ENCODE measurements at regions not wholly inside any gene's neighbourhood (a gene's known extent, or its start where the extent isn't known, plus 50 kb on each side); places are given as distances from the start of the nearest gene placed in this dataset.
"Not testable (repeated sequence)": the region's sequence is repeated elsewhere in the genome, so short reads cannot be mapped to it uniquely, and the experiment has no call there.

DNA sequence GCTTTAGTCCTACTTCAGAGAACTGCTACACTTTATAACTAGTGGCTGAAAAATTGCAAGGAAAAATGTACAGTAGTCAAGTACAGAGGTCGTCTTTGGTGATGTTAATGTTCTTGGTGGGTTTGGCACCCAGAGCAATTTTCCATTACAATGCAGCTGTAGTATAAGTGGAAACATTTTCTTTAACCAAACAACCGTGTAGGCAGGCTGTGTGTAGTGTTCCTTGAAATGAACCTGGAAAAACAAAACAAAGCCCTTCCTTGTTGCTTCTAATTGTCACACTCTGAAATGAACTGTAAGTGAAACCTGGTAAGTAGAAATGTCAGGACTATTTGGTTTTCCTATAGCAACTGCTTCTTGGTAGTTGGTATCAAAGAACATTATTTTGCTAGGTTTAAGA, 256.9 kb downstream of the MDFIC start:
- no peak for DNase-seq (ENCODE audit: low spot score)
- in situ Hi-C loops (cut with MboI; ENCODE audit: low sequenced_read_pairs, unreplicated experiment): no loop called here
- TF ChIP-seq, protein P1, sequence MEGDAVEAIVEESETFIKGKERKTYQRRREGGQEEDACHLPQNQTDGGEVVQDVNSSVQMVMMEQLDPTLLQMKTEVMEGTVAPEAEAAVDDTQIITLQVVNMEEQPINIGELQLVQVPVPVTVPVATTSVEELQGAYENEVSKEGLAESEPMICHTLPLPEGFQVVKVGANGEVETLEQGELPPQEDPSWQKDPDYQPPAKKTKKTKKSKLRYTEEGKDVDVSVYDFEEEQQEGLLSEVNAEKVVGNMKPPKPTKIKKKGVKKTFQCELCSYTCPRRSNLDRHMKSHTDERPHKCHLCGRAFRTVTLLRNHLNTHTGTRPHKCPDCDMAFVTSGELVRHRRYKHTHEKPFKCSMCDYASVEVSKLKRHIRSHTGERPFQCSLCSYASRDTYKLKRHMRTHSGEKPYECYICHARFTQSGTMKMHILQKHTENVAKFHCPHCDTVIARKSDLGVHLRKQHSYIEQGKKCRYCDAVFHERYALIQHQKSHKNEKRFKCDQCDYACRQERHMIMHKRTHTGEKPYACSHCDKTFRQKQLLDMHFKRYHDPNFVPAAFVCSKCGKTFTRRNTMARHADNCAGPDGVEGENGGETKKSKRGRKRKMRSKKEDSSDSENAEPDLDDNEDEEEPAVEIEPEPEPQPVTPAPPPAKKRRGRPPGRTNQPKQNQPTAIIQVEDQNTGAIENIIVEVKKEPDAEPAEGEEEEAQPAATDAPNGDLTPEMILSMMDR (IDR thresholded peaks at IDR 0.05; ENCODE audit: borderline replicate concordance, control extremely low read depth, extremely low read depth, insufficient read depth, missing control alignments): no peak

DNA sequence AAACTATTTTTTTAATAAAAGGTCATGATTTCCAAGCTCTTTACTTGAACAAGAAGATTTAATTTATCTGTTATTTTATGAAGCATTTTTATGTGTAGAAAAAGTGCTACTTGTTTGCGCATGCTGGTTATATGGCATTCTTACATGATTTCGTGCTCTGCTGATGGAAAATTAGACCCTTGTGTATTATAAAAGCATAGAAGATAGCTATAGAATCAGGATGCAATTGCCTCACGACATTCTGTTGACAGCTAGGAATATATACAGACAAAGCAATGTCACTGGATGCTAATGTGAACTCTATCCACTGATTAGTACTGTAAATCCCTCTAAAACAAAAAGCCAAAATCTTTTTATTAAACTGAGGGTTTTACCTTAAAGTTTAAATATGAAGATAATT, 255.9 kb downstream of the MDFIC start:
- TF ChIP-seq, protein P1 (IDR thresholded peaks at IDR 0.05; ENCODE audit: borderline replicate concordance, control extremely low read depth, extremely low read depth, insufficient read depth, missing control alignments): no peak
- in situ Hi-C loops (cut with MboI; ENCODE audit: low sequenced_read_pairs, unreplicated experiment): no loop called here
- no peak for DNase-seq (ENCODE audit: low spot score)

DNA sequence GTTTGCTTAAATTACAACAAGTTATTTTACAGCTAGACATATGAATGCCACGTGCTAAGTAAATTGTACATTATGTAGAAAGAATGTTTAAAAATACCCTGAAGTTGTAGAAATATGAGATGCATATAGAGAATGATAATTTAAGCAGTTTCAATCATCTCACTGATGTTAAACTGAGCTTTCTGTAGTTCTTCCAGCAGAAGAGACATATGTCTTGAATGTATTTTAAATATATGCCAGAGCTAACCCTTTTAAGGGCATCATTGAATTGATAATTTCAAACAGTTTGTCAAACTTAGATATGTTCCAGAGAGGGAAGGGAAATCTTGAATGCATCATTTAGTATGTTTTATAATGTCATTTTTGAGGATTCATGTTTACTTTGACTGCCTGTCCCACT, 255.2 kb downstream of the MDFIC start:
- TF ChIP-seq, protein P1 (IDR thresholded peaks at IDR 0.05; ENCODE audit: borderline replicate concordance, control extremely low read depth, extremely low read depth, insufficient read depth, missing control alignments): no peak
- no peak for DNase-seq (ENCODE audit: low spot score)
- in situ Hi-C loops (cut with MboI; ENCODE audit: low sequenced_read_pairs, unreplicated experiment): no loop called here

GRCh38 chr7:115172397-115172796, 250.5 kb downstream of the MDFIC start:
- in situ Hi-C loops (cut with MboI; ENCODE audit: low sequenced_read_pairs, unreplicated experiment); DNase-seq (ENCODE audit: low spot score): not testable (repeated sequence)

DNA sequence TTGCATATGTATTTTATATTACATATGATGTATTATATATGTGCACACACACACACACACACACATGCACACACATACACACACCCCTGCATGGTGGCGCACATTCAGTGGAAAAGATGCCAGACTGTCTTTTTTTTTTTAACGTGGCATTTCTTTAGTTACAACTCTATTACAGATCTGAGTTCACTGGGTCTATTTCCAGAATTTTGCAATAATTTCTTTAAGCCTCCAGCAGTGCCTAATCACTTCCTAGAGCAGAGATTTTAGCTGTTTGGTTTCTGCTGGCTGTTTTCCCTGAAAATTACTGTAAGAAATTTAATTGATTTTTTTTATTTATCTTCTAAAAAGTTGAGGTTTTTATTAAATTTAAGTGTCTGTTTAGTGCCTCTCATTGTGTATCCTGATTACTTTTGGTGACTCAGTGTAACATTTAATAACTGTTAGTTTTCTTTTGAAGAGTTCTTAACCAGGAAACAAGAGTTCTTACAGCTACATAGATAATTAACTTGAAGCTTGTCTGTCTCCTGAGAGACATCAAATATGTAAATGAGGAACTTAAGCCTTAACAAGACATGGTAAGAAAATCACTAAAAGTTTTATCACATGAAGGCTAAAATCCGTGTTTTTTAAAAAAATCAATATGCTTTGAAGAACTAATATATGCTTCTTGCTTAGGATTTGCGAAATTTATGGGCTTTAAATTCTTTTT, 232.0 kb downstream of the MDFIC start:
- DNase-seq (ENCODE audit: low spot score): no peak
- TF ChIP-seq, protein P1 (IDR thresholded peaks at IDR 0.05; ENCODE audit: borderline replicate concordance, control extremely low read depth, extremely low read depth, insufficient read depth, missing control alignments): no peak
- in situ Hi-C loops (cut with MboI; ENCODE audit: low sequenced_read_pairs, unreplicated experiment): no loop called here

DNA sequence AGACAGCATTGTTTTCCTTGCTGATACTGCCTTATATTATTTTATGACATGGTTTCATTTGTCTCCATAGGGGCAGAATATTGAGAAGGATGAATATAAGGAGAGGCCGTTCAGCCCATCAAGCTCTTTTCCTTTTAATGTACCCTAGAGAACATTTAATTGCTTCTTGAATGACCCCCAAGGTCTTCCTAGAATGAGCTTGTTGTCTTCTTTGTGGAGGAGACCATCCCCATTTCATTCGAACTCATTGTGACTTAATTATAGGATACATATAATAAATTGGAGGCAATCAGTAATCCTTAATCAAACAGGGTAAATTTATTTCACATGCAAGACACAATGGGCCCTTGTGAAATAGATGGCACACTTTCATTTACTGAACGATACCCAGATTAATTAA, 231.3 kb downstream of the MDFIC start:
- DNase-seq (ENCODE audit: low spot score): no peak
- in situ Hi-C loops (cut with MboI; ENCODE audit: low sequenced_read_pairs, unreplicated experiment): no loop called here
- TF ChIP-seq, protein P1 (IDR thresholded peaks at IDR 0.05; ENCODE audit: borderline replicate concordance, control extremely low read depth, extremely low read depth, insufficient read depth, missing control alignments): no peak

DNA sequence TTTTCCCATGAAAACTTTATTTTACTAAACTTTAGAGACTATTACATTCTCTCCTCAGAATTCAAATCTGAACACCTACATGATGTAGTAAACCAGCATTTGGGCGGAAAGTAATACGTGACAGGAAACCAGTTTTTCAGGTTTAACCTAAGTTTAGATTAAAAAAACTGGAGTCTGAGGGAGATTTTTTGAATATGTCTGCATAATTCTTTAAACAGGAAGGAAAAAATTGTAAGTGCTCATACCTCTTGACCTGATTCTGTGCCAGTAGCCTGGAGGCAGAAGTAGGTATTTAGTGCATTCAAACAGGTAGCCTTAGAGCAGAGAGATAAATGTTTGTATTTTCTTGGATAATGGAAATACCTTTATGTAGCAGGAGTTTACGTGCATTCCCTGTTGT, 224.3 kb downstream of the MDFIC start:
- TF ChIP-seq, protein P1 (IDR thresholded peaks at IDR 0.05; ENCODE audit: borderline replicate concordance, control extremely low read depth, extremely low read depth, insufficient read depth, missing control alignments): no peak
- no peak for DNase-seq (ENCODE audit: low spot score)
- in situ Hi-C loops (cut with MboI; ENCODE audit: low sequenced_read_pairs, unreplicated experiment): no loop called here

Measured in GM13976 (cell line).